Smooth muscle cell (in vitro differentiated cells): ENCODE measurements at regions not wholly inside any gene's neighbourhood (a gene's known extent, or its start where the extent isn't known, plus 50 kb on each side); places are given as distances from the start of the nearest gene placed in this dataset.
A peak's percentile ranks its signal among the peaks of the same experiment; 100 is the strongest.

Experiments
- DNase-seq: peaks from one replicate; lab custom pipeline; 2025; ENCODE audit not compliant: unreplicated experiment; lab: John Stamatoyannopoulos, UW
- H2AFZ ChIP-seq: fragments of 200-600 bp; sonication (generic); 2 replicates; pipeline ENCODE4 v1.6.0; 2016; ENCODE audit warnings: antibody characterized with exemption, low read depth, mild to moderate bottlenecking
- H3F3A ChIP-seq: fragments of 200-600 bp; sonication (generic); 2 replicates; pipeline ENCODE4 v1.6.0; 2017; ENCODE audit warnings: antibody characterized with exemption, low read depth
- H3K27ac ChIP-seq: fragments of 200-600 bp; sonication (generic); 2 replicates; pipeline ENCODE4 v1.5.1; 2016; ENCODE audit warnings: low read depth, mild to moderate bottlenecking
- H3K27me3 ChIP-seq: fragments of 200-600 bp; sonication (generic); 2 replicates; pipeline ENCODE4 v1.6.1; 2016; ENCODE audit warnings: low read depth, mild to moderate bottlenecking
- H3K36me3 ChIP-seq: fragments of 200-600 bp; sonication (generic); 2 replicates; pipeline ENCODE4 v1.5.1; 2016; ENCODE audit warnings: low read depth
- H3K4me1 ChIP-seq: fragments of 200-600 bp; sonication (generic); 2 replicates; pipeline ENCODE4 v1.5.1; 2016; ENCODE audit warnings: low read depth
- H3K4me2 ChIP-seq: fragments of 200-600 bp; sonication (generic); 2 replicates; pipeline ENCODE4 v1.6.0; 2016; ENCODE audit warnings: mild to moderate bottlenecking
- H3K4me3 ChIP-seq: fragments of 200-600 bp; sonication (generic); 2 replicates; pipeline ENCODE4 v1.5.1; 2016; ENCODE audit warnings: mild to moderate bottlenecking
- H3K79me2 ChIP-seq: fragments of 200-600 bp; sonication (generic); 2 replicates; pipeline ENCODE4 v1.6.0; 2016; ENCODE audit warnings: low read depth, mild to moderate bottlenecking
- H3K9ac ChIP-seq: fragments of 200-600 bp; sonication (generic); 2 replicates; pipeline ENCODE4 v1.6.0; 2016; ENCODE audit warnings: low read depth
- H3K9me3 ChIP-seq: fragments of 200-600 bp; sonication (generic); replicated peaks from 2 replicates; pipeline ENCODE4 v1.5.1; 2016; ENCODE audit warnings: low read depth
- H4K20me1 ChIP-seq: fragments of 200-600 bp; sonication (generic); 2 replicates; pipeline ENCODE4 v1.6.0; 2016; ENCODE audit warnings: low read depth
- WGBS: methylation state at CpG from one replicate; pipeline ENCODE4 v1.1.7; 2016; ENCODE audit warnings: low lambda C conversion rate; 5-methylcytosine and 5-hydroxymethylcytosine counted together
- TF ChIP-seq, protein P1 (sequence below): fragments of 200-600 bp; sonication (generic); IDR thresholded peaks from 2 replicates; pipeline ENCODE4 v1.5.1; 2017; ENCODE audit warnings: borderline replicate concordance, mild to moderate bottlenecking, antibody characterized with exemption; ENCODE audit not compliant: insufficient read depth, poor library complexity, severe bottlenecking

DNA sequence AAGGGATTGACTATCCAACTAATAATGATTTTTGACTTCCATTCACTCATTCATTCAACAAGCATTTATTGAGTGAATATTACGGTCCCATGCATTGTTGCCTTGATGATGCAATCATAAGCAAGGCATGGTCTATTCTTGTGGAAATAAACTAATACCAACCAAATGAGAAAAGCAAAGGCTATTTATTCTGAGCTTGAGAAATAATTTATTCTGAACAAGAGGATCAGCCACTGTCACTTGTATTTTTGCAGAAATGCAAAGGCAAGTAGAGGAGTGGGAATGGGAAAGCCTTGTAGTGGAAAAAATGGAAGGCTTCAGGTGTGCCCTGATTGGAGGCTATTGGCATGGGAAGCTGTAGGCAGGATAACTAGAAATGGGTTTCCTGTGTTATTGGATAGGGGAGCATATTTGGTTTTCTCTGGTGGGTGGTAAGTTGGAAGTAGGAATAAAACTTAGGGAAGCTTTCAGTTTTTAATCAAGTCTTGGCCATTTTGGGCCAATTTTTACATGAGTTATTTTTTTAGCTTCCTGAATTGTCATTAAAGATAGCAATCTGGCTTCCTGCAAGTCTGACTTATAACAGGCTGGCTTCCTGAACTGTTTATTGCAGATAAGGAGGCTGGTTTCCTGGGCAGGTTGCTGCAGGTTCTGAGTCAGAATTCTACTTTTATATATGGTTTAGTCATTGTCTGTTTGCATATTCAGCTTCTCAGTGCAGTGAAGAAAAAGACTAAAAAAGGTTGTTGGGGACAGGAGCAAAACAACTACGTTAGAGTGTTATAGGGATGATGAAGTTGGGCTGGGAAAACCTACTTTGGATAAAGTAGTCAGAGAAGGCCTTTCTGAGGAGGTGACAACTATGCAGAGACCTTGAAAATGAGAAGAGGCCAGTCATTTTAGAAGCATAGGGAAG lies 106.7 kb downstream of the APIP start:
- Histone ChIP-seq H2AFZ (no peak overlapping the region), H3K9ac (no peak overlapping the region), H3K4me2 (no peak overlapping the region), H3K4me1 (no peaks in the 10 kb centered on the region), H3K79me2 (no peaks in the 10 kb centered on the region), H3F3A (no peaks in the 10 kb centered on the region), H3K4me3 (no peak overlapping the region), H3K9me3 (peaks cover 5% of the 10 kb centered on the region), H3K36me3 (peaks cover 6% of the 10 kb centered on the region), H3K27me3 (no peaks in the 10 kb centered on the region), H4K20me1 (no peaks in the 10 kb centered on the region), H3K27ac (peak overlapping the region; percentile 35)
- no peak for DNase-seq
- TF ChIP-seq, protein P1, sequence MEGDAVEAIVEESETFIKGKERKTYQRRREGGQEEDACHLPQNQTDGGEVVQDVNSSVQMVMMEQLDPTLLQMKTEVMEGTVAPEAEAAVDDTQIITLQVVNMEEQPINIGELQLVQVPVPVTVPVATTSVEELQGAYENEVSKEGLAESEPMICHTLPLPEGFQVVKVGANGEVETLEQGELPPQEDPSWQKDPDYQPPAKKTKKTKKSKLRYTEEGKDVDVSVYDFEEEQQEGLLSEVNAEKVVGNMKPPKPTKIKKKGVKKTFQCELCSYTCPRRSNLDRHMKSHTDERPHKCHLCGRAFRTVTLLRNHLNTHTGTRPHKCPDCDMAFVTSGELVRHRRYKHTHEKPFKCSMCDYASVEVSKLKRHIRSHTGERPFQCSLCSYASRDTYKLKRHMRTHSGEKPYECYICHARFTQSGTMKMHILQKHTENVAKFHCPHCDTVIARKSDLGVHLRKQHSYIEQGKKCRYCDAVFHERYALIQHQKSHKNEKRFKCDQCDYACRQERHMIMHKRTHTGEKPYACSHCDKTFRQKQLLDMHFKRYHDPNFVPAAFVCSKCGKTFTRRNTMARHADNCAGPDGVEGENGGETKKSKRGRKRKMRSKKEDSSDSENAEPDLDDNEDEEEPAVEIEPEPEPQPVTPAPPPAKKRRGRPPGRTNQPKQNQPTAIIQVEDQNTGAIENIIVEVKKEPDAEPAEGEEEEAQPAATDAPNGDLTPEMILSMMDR, result no peak
- WGBS, result 80% methylated on average over 2 of the region's 2 CpGs

DNA sequence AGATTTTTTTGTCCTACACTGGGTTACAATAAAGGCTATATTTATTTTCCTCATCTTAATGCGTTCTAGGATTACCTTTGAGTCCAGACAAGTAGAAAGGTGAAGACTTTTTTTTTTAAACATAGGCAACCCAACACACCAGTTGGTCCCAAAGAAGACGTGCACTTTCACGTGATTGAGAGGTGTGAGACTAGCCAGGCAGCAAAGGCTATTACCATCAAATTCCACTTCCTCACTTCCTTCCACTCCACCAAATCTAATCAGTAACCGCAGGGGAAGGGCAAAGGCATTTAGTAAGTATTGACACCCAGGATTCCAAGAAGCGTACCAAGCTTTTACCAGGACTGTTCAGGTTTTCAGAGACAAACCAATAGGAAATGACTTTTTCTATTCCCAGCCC lies 109.3 kb downstream of the APIP start:
- TF ChIP-seq, protein P1, result no peak
- H4K20me1 ChIP-seq, result peaks cover 7% of the 10 kb centered on the region
- WGBS, result 89% methylated on average over 5 of the region's 5 CpGs
- H2AFZ ChIP-seq, result no peak overlapping the region
- no peak overlapping the region for H3K4me2 ChIP-seq
- H3K27me3 ChIP-seq, result no peaks in the 10 kb centered on the region
- H3K36me3 ChIP-seq, result no peaks in the 10 kb centered on the region
- DNase-seq, result no peak
- H3F3A ChIP-seq, result no peaks in the 10 kb centered on the region
- no peak overlapping the region for H3K9ac ChIP-seq
- no peaks in the 10 kb centered on the region for H3K79me2 ChIP-seq
- H3K4me1 ChIP-seq, result no peaks in the 10 kb centered on the region
- H3K4me3 ChIP-seq, result no peak overlapping the region
- no peak overlapping the region for H3K27ac ChIP-seq
- H3K9me3 ChIP-seq, result no peaks in the 10 kb centered on the region

DNA sequence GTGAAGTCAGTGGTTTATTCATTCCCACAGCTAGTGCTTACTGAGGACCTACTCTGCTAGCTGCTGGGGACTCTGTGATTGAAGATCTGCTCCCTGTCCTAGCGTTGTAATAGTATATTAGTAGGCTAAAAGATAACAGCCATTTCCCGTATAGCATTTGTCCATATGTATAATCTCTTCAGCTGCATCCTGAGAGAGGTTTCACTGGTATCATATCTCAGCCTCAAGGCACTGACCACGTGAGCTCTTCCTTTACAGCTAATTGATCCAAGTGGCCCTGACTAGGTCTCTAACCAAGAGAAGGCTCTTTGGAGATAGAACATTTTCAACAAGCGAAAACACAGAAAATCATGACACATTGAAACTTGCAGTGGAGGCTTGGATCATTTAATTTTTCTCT lies 110.2 kb downstream of the APIP start:
- H3K4me3 ChIP-seq, result no peak overlapping the region
- H4K20me1 ChIP-seq, result peaks cover 7% of the 10 kb centered on the region
- H2AFZ ChIP-seq, result no peak overlapping the region
- H3K27ac ChIP-seq, result no peak overlapping the region
- no peaks in the 10 kb centered on the region for H3F3A ChIP-seq
- no peak for DNase-seq
- no peak overlapping the region for H3K9ac ChIP-seq
- 87% methylated on average over 4 of the region's 4 CpGs for WGBS
- no peaks in the 10 kb centered on the region for H3K36me3 ChIP-seq
- no peaks in the 10 kb centered on the region for H3K4me1 ChIP-seq
- no peaks in the 10 kb centered on the region for H3K27me3 ChIP-seq
- TF ChIP-seq, protein P1, result no peak
- H3K9me3 ChIP-seq, result no peaks in the 10 kb centered on the region
- no peaks in the 10 kb centered on the region for H3K79me2 ChIP-seq
- H3K4me2 ChIP-seq, result no peak overlapping the region

DNA sequence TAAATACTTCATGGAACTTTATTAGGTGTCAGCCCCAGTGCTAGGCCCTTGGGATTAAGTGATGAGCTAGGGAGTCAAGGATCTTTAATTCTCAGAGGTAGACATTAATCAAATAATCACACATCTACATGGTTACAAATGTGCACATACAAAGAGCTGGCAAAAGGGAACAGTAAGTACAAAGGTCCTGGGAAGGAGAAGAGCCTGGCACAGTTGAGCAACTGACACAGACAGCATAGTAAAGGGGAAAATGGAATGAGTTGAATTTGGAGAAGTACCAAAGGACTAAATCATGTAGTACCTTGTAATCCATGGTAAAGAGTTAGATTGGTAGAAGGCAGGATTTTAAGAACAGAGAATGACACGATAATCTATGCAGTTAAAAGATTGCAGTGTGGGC lies 116.3 kb downstream of the APIP start:
- H2AFZ ChIP-seq, result no peak overlapping the region
- TF ChIP-seq, protein P1, result no peak
- H3F3A ChIP-seq, result no peaks in the 10 kb centered on the region
- no peak overlapping the region for H3K4me2 ChIP-seq
- H3K9ac ChIP-seq, result no peak overlapping the region
- H3K9me3 ChIP-seq, result no peaks in the 10 kb centered on the region
- whole genome bisulfite sequencing, result 91% methylated on average over 1 of the region's 1 CpG
- H4K20me1 ChIP-seq, result peaks cover 7% of the 10 kb centered on the region
- H3K4me1 ChIP-seq, result no peaks in the 10 kb centered on the region
- DNase-seq, result no peak
- no peaks in the 10 kb centered on the region for H3K27me3 ChIP-seq
- H3K79me2 ChIP-seq, result no peaks in the 10 kb centered on the region
- H3K36me3 ChIP-seq, result no peaks in the 10 kb centered on the region
- no peak overlapping the region for H3K4me3 ChIP-seq
- no peak overlapping the region for H3K27ac ChIP-seq
